ENCODE measurements at regions not wholly inside any gene's neighbourhood (a gene's known extent, or its start where the extent isn't known, plus 50 kb on each side); places are given as distances from the start of the nearest gene placed in this dataset.

DNA sequence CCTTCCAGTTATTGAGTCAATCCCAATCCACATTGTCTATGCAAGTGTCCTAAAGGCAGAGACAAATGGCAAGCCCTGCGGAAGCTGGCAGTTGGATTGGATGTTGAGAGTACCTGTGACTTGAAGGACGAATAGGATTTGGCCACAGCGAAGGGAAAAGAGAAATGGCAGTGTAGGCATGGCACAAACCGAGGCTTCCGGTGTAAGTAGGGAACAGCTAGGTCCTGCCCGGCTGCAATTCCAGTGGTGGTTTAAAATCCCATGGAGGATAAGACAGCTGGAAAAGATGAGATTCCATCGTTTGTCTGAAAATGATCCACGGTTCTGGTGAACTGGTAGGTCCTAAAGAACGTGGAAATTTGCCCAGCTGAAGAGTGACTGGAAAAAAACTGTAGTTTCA is 296.2 kb downstream of the TCERG1L start:
- no peak overlapping the region for H3K4me3 ChIP-seq (ENCODE audit: low read depth, low read length)
- ChIA-PET CTCF (no interaction called here), POLR2A (no interaction called here)
- no peaks in the 10 kb centered on the region for H3K27me3 ChIP-seq (ENCODE audit: control insufficient read depth, insufficient read depth, low read length)
- no peaks in the 10 kb centered on the region for H3K36me3 ChIP-seq (ENCODE audit: control insufficient read depth, insufficient read depth, low read length)
- TF ChIP-seq, protein P1, sequence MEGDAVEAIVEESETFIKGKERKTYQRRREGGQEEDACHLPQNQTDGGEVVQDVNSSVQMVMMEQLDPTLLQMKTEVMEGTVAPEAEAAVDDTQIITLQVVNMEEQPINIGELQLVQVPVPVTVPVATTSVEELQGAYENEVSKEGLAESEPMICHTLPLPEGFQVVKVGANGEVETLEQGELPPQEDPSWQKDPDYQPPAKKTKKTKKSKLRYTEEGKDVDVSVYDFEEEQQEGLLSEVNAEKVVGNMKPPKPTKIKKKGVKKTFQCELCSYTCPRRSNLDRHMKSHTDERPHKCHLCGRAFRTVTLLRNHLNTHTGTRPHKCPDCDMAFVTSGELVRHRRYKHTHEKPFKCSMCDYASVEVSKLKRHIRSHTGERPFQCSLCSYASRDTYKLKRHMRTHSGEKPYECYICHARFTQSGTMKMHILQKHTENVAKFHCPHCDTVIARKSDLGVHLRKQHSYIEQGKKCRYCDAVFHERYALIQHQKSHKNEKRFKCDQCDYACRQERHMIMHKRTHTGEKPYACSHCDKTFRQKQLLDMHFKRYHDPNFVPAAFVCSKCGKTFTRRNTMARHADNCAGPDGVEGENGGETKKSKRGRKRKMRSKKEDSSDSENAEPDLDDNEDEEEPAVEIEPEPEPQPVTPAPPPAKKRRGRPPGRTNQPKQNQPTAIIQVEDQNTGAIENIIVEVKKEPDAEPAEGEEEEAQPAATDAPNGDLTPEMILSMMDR (IDR thresholded peaks at IDR 0.05; ENCODE audit: insufficient read depth, low read depth, low read length): no peak
- no peak for DNase-seq (ENCODE audit: low read depth)

DNA sequence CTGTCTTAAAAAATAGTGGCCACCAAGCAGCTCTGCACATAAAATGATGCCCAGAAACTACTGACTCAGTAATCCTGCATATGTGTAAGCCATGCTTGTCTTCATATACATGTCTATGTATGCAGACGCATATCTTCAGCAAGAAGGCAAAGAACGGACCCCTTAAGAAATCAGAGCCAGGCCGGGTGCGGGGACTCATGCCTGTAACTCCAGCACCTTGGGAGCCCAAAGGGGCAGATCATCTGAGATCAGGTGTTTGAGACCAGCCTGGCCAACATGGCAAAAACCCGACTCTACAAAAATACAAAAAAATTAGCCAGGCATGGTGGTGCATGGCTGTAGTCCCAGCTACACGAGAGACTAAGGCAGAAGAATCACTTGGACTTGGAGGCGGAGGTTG is 295.0 kb downstream of the TCERG1L start:
- Histone ChIP-seq H3K4me3 (ENCODE audit: low read depth, low read length) (no peak overlapping the region), H3K36me3 (ENCODE audit: control insufficient read depth, insufficient read depth, low read length) (no peaks in the 10 kb centered on the region), H3K27me3 (ENCODE audit: control insufficient read depth, insufficient read depth, low read length) (no peaks in the 10 kb centered on the region)
- ChIA-PET POLR2A (no interaction called here), CTCF (no interaction called here)
- TF ChIP-seq, protein P1 (IDR thresholded peaks at IDR 0.05; ENCODE audit: insufficient read depth, low read depth, low read length): no peak
- DNase-seq (ENCODE audit: low read depth): no peak

DNA sequence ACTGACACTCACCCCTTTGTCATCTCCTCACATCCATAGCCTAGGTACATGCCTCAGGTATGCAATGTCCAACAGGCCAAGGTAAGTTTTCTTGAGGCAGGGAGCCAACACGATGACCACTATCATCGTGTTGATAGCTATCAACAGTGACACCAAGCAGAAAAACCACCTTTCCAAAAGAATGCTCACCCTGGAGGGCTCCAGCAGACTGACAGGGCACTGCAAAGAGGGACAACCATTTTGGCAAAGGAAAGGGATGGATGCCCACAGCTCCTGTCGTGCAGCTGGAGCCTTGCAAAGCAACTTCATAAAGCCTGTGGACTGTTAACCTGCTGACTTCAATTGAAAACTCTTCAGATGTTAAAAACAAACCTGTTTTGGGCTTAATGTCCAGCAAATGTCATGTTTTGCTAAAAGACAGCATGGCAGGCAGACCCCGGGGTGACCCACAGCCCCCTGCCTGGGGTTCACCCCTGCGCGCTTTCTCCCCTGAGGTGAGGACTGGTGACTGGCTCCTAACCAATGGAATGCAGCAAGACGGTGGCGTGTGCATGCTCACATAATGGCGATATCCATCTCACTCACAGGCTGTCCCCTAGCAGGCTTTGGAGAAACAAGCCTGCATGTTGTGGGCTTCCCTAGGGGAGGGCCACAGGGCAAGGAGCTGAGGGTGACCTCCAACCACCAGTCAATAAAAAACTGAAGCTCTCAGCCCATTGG is 293.8 kb downstream of the TCERG1L start:
- Histone ChIP-seq H3K27me3 (ENCODE audit: control insufficient read depth, insufficient read depth, low read length) (no peaks in the 10 kb centered on the region), H3K4me3 (ENCODE audit: low read depth, low read length) (no peak overlapping the region), H3K36me3 (ENCODE audit: control insufficient read depth, insufficient read depth, low read length) (no peaks in the 10 kb centered on the region)
- DNase-seq (ENCODE audit: low read depth): no peak
- CTCF ChIA-PET: no interaction called here
- POLR2A ChIA-PET: no interaction called here
- TF ChIP-seq, protein P1 (IDR thresholded peaks at IDR 0.05; ENCODE audit: insufficient read depth, low read depth, low read length): no peak

DNA sequence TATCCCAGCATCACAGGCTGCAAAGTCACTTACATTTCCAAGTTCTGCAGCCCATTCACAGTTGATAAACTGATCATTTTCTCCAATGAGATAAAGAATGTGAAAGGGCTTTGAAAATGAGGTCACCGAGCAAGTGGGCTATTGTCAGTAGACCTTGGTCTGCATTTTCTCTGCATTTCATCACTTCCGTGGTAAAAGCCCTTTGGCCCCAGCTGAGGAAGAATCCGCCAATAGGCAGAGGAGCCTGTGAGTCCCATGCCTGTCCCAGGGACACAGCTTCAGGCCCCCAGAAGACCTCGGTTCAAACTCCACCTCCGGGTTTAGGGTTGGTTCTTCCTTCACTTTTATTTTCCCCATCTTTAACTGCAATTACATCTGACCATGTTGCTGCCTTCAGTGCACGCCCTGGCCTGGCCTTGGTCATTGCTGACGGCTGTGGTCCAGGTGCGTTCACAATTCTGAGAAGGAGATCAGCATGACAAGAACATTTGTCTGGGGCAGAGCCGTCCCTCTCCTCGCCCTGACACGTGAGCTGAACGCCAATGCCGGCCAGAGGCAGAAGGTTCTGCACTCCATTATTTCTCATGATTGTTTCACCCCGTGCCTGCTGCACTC is 292.5 kb downstream of the TCERG1L start:
- Histone ChIP-seq H3K36me3 (ENCODE audit: control insufficient read depth, insufficient read depth, low read length) (no peaks in the 10 kb centered on the region), H3K27me3 (ENCODE audit: control insufficient read depth, insufficient read depth, low read length) (no peaks in the 10 kb centered on the region), H3K4me3 (ENCODE audit: low read depth, low read length) (no peak overlapping the region)
- DNase-seq (ENCODE audit: low read depth): no peak
- ChIA-PET CTCF (interaction anchor here (0.5 kb wide), 1 partner anchor 1011 kb away, joined by 3 read pairs; no protein-coding TSS in a partner anchor), POLR2A (no interaction called here)
- TF ChIP-seq, protein P1 (IDR thresholded peaks at IDR 0.05; ENCODE audit: insufficient read depth, low read depth, low read length): no peak

DNA sequence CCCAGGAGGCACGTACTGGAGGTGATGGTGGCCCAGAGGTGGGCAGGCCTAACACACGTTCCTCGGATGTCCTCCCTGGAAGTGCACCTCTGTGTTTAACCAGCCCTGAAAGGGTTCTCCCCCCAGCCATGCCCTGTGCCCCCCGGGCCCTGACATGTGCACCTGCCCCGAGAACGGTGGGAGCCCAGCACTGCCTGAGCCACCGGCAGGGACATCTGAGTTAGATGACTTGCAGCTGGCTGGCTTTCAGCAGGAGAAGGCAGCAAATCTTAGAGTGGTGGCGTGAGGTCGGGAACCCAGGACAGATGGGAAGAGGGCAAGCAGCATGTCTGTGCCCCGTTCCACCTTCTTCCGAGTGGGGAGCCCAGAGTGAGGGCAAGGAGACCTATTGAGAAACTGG is 291.8 kb downstream of the TCERG1L start:
- no peak for DNase-seq (ENCODE audit: low read depth)
- no peaks in the 10 kb centered on the region for H3K36me3 ChIP-seq (ENCODE audit: control insufficient read depth, insufficient read depth, low read length)
- H3K4me3 ChIP-seq (ENCODE audit: low read depth, low read length): no peak overlapping the region
- H3K27me3 ChIP-seq (ENCODE audit: control insufficient read depth, insufficient read depth, low read length): no peaks in the 10 kb centered on the region
- CTCF ChIA-PET: interaction anchor here (0.5 kb wide), 1 partner anchor 1010 kb away, joined by 3 read pairs; no protein-coding TSS in a partner anchor
- TF ChIP-seq, protein P1 (IDR thresholded peaks at IDR 0.05; ENCODE audit: insufficient read depth, low read depth, low read length): no peak
- POLR2A ChIA-PET: no interaction called here

All from BJ (cell line).